ENCODE measurements at regions not wholly inside any gene's neighbourhood (a gene's known extent, or its start where the extent isn't known, plus 50 kb on each side); places are given as distances from the start of the nearest gene placed in this dataset.

DNA sequence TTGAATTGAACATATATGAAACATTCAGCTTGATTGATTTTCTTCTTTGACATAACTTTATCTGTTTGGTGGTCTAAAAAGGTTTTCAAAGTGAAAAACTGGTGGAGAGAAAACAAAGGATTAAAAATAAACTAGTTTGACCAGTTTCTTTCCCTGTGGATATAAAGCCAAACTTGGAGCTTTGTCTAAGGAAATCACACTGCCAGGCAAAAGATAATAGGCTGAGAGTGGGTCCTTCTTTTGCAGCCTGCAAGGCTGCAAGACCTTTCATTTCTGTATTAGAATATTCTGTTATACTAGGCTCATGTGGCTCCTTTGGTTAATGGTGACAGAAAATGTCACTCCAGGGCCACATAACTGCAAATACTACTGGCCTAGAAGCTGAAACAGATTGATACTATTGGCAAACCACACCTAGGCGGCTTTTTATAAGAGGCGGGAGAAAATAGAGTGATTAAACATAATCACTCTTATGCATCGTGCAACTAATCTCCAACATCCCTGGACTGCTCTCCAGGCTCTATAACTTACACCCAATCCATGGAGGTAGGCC is 129.1 kb upstream of the ZNF462 start:
- TF ChIP-seq TAF1 (IDR thresholded peaks at IDR 0.05; ENCODE audit: borderline replicate concordance, insufficient read depth, low read length) (no peak), FOXP2 (optimal IDR thresholded peaks at IDR 0.05; ENCODE audit: borderline replicate concordance, extremely low read depth, extremely low read length, insufficient read depth) (no peak), POLR2AphosphoS5 (IDR thresholded peaks at IDR 0.05; ENCODE audit: low read depth, low read length) (no peak), SIN3A (IDR thresholded peaks at IDR 0.05; ENCODE audit: borderline replicate concordance, insufficient read depth, low read length) (no peak)
- TF ChIP-seq, protein P1, sequence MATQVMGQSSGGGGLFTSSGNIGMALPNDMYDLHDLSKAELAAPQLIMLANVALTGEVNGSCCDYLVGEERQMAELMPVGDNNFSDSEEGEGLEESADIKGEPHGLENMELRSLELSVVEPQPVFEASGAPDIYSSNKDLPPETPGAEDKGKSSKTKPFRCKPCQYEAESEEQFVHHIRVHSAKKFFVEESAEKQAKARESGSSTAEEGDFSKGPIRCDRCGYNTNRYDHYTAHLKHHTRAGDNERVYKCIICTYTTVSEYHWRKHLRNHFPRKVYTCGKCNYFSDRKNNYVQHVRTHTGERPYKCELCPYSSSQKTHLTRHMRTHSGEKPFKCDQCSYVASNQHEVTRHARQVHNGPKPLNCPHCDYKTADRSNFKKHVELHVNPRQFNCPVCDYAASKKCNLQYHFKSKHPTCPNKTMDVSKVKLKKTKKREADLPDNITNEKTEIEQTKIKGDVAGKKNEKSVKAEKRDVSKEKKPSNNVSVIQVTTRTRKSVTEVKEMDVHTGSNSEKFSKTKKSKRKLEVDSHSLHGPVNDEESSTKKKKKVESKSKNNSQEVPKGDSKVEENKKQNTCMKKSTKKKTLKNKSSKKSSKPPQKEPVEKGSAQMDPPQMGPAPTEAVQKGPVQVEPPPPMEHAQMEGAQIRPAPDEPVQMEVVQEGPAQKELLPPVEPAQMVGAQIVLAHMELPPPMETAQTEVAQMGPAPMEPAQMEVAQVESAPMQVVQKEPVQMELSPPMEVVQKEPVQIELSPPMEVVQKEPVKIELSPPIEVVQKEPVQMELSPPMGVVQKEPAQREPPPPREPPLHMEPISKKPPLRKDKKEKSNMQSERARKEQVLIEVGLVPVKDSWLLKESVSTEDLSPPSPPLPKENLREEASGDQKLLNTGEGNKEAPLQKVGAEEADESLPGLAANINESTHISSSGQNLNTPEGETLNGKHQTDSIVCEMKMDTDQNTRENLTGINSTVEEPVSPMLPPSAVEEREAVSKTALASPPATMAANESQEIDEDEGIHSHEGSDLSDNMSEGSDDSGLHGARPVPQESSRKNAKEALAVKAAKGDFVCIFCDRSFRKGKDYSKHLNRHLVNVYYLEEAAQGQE (IDR thresholded peaks at IDR 0.05; ENCODE audit: insufficient read depth in 1 of 2, low read depth in 2 of 2, low read length in 2 of 2), result no peak

- TF ChIP-seq POLR2AphosphoS5 (IDR thresholded peaks at IDR 0.05; ENCODE audit: low read depth, low read length) (no peak), SIN3A (IDR thresholded peaks at IDR 0.05; ENCODE audit: borderline replicate concordance, insufficient read depth, low read length) (no peak), FOXP2 (optimal IDR thresholded peaks at IDR 0.05; ENCODE audit: borderline replicate concordance, extremely low read depth, extremely low read length, insufficient read depth) (no peak), TAF1 (IDR thresholded peaks at IDR 0.05; ENCODE audit: borderline replicate concordance, insufficient read depth, low read length) (no peak)
- TF ChIP-seq, protein P1 (IDR thresholded peaks at IDR 0.05; ENCODE audit: insufficient read depth in 1 of 2, low read depth in 2 of 2, low read length in 2 of 2), result no peak
These were observed 125.5 kb upstream of the ZNF462 start for GRCh38 chr9:106737516-106737915.

- TF ChIP-seq POLR2AphosphoS5 (IDR thresholded peaks at IDR 0.05; ENCODE audit: low read depth, low read length) (no peak), FOXP2 (optimal IDR thresholded peaks at IDR 0.05; ENCODE audit: borderline replicate concordance, extremely low read depth, extremely low read length, insufficient read depth) (no peak), SIN3A (IDR thresholded peaks at IDR 0.05; ENCODE audit: borderline replicate concordance, insufficient read depth, low read length) (no peak), TAF1 (IDR thresholded peaks at IDR 0.05; ENCODE audit: borderline replicate concordance, insufficient read depth, low read length) (no peak)
- TF ChIP-seq, protein P1 (IDR thresholded peaks at IDR 0.05; ENCODE audit: insufficient read depth in 1 of 2, low read depth in 2 of 2, low read length in 2 of 2), result no peak
These were observed 124.9 kb upstream of the ZNF462 start for GRCh38 chr9:106738109-106738508.

- no peak for TF ChIP-seq POLR2AphosphoS5 (IDR thresholded peaks at IDR 0.05; ENCODE audit: low read depth, low read length)
- TF ChIP-seq, protein P1 (IDR thresholded peaks at IDR 0.05; ENCODE audit: insufficient read depth in 1 of 2, low read depth in 2 of 2, low read length in 2 of 2), result no peak
- no peak for TF ChIP-seq TAF1 (IDR thresholded peaks at IDR 0.05; ENCODE audit: borderline replicate concordance, insufficient read depth, low read length)
- TF ChIP-seq SIN3A (IDR thresholded peaks at IDR 0.05; ENCODE audit: borderline replicate concordance, insufficient read depth, low read length), result no peak
- TF ChIP-seq FOXP2 (optimal IDR thresholded peaks at IDR 0.05; ENCODE audit: borderline replicate concordance, extremely low read depth, extremely low read length, insufficient read depth), result no peak
These were observed 117.5 kb upstream of the ZNF462 start for GRCh38 chr9:106745457-106745856.

Data from PFSK-1 (cell line).